ENCODE measurements at regions not wholly inside any gene's neighbourhood (a gene's known extent, or its start where the extent isn't known, plus 50 kb on each side); places are given as distances from the start of the nearest gene placed in this dataset.

- TF ChIP-seq CTCF (IDR thresholded peaks at IDR 0.05; ENCODE audit: extremely low read depth, insufficient read depth, missing control alignments) = no peak
- no peak for DNase-seq (ENCODE audit: low spot score)
- in situ Hi-C loops (cut with MboI; ENCODE audit: low pct_unique_long_range_greater_than_20kb, low sequenced_read_pairs, unreplicated experiment) = no loop called here
Observed at GRCh38 chr4:161186750-161187149, 977.0 kb downstream of the FSTL5 start.

GRCh38 chr4:161186012-161186411 is 977.8 kb downstream of the FSTL5 start:
- no peak for TF ChIP-seq CTCF (IDR thresholded peaks at IDR 0.05; ENCODE audit: extremely low read depth, insufficient read depth, missing control alignments)

GRCh38 chr4:161183729-161184128 is 980.1 kb downstream of the FSTL5 start:
- no peak for TF ChIP-seq CTCF (IDR thresholded peaks at IDR 0.05; ENCODE audit: extremely low read depth, insufficient read depth, missing control alignments)
- no peak for DNase-seq (ENCODE audit: low spot score)
- in situ Hi-C loops (cut with MboI; ENCODE audit: low pct_unique_long_range_greater_than_20kb, low sequenced_read_pairs, unreplicated experiment) = no loop called here

More at GRCh38 chr4:161186012-161186411, 977.8 kb downstream of the FSTL5 start:
- in situ Hi-C loops (cut with MboI; ENCODE audit: low pct_unique_long_range_greater_than_20kb, low sequenced_read_pairs, unreplicated experiment) = no loop called here
- no peak for DNase-seq (ENCODE audit: low spot score)

- in situ Hi-C loops (cut with MboI; ENCODE audit: low pct_unique_long_range_greater_than_20kb, low sequenced_read_pairs, unreplicated experiment) = no loop called here
- DNase-seq (ENCODE audit: low spot score) = no peak
- no peak for TF ChIP-seq CTCF (IDR thresholded peaks at IDR 0.05; ENCODE audit: extremely low read depth, insufficient read depth, missing control alignments)
Observed at GRCh38 chr4:161182913-161183312, 980.9 kb downstream of the FSTL5 start.

GRCh38 chr4:161178310-161178709 is 985.5 kb downstream of the FSTL5 start:
- in situ Hi-C loops (cut with MboI; ENCODE audit: low pct_unique_long_range_greater_than_20kb, low sequenced_read_pairs, unreplicated experiment) = no loop called here
- DNase-seq (ENCODE audit: low spot score) = no peak
- TF ChIP-seq CTCF (IDR thresholded peaks at IDR 0.05; ENCODE audit: extremely low read depth, insufficient read depth, missing control alignments) = no peak

- no peak for DNase-seq (ENCODE audit: low spot score)
- TF ChIP-seq CTCF (IDR thresholded peaks at IDR 0.05; ENCODE audit: extremely low read depth, insufficient read depth, missing control alignments) = no peak
- in situ Hi-C loops (cut with MboI; ENCODE audit: low pct_unique_long_range_greater_than_20kb, low sequenced_read_pairs, unreplicated experiment) = no loop called here
Observed at GRCh38 chr4:161172396-161173026, 991.3 kb downstream of the FSTL5 start.
